AG04449 (cell line): ENCODE measurements at regions not wholly inside any gene's neighbourhood (a gene's known extent, or its start where the extent isn't known, plus 50 kb on each side); places are given as distances from the start of the nearest gene placed in this dataset.

Source experiments
- CTCF ChIA-PET: fragments of 350-600 bp; formaldehyde crosslinking; extraction: SDS; loops from one replicate; lab custom pipeline; 2021; ENCODE audit warnings: antibody characterized with exemption; lab: Yijun Ruan, JAX
- POLR2A ChIA-PET: fragments of 400-600, 350-600 bp; formaldehyde crosslinking; extraction: SDS; loops from one replicate; lab custom pipeline; 2020; ENCODE audit warnings: antibody characterized with exemption, inconsistent platforms; lab: Yijun Ruan, JAX
- DNase-seq: peaks from one replicate; pipeline ENCODE4 v3.0.0-alpha.2; 2010; ENCODE audit warnings: low read depth, low spot score
- H3K4me3 ChIP-seq: 2 replicates; pipeline ENCODE4 v1.5.1; 2011; ENCODE audit warnings: low read depth, mild to moderate bottlenecking, control low read depth, low read length
- TF ChIP-seq, protein P1 (sequence below): IDR thresholded peaks from one replicate; pipeline ENCODE4 v1.5.1; 2011; ENCODE audit warnings: mild to moderate bottlenecking, moderate library complexity, low read length, control low read depth, inconsistent platforms; ENCODE audit not compliant: insufficient read depth; ENCODE audit errors: missing control alignments

GRCh38 chr4:147174591-147174990 is 228.9 kb upstream of the TTC29 start:
- POLR2A ChIA-PET: no interaction called here
- H3K4me3 ChIP-seq: no peak overlapping the region
- TF ChIP-seq, protein P1, sequence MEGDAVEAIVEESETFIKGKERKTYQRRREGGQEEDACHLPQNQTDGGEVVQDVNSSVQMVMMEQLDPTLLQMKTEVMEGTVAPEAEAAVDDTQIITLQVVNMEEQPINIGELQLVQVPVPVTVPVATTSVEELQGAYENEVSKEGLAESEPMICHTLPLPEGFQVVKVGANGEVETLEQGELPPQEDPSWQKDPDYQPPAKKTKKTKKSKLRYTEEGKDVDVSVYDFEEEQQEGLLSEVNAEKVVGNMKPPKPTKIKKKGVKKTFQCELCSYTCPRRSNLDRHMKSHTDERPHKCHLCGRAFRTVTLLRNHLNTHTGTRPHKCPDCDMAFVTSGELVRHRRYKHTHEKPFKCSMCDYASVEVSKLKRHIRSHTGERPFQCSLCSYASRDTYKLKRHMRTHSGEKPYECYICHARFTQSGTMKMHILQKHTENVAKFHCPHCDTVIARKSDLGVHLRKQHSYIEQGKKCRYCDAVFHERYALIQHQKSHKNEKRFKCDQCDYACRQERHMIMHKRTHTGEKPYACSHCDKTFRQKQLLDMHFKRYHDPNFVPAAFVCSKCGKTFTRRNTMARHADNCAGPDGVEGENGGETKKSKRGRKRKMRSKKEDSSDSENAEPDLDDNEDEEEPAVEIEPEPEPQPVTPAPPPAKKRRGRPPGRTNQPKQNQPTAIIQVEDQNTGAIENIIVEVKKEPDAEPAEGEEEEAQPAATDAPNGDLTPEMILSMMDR: no peak
- no peak for DNase-seq
- CTCF ChIA-PET: interaction anchor here (0.9 to 1.8 kb wide), 3 partner anchors 12 to 692 kb away, joined by 3 to 6 read pairs (median 3); no protein-coding TSS in a partner anchor

DNA sequence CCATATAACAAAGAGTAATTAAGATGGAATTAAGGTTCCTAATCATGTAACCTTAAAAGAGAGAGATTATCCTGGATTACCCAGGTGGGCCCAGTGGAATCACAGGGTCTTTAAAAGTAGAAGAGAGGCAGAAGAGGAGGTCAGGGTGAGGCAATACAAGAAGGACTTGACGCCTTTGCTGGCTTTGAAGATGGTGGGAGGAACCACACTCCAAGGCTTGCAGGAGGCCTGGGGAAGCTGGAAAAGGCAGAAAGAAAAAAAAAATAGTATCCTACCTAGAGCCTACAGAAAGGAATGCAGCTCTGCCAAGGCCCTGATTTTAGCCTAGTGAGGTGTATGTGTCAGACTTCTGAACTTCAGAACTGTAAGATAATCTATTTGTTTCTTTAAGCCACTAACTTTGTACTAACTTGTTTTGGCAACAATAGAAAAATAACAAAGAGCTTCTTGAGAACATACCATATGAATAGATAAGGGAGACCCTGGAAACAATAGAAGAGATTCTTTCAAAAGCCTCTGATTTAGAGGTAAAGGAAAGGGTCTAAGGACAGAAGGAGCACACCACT is 229.9 kb upstream of the TTC29 start:
- ChIA-PET CTCF (interaction anchor here (0.6 to 1.8 kb wide), 3 partner anchors 15 to 343 kb away, joined by 3 to 6 read pairs (median 3); no protein-coding TSS in a partner anchor), POLR2A (no interaction called here)
- TF ChIP-seq, protein P1: no peak
- no peak overlapping the region for H3K4me3 ChIP-seq
- DNase-seq: no peak

DNA sequence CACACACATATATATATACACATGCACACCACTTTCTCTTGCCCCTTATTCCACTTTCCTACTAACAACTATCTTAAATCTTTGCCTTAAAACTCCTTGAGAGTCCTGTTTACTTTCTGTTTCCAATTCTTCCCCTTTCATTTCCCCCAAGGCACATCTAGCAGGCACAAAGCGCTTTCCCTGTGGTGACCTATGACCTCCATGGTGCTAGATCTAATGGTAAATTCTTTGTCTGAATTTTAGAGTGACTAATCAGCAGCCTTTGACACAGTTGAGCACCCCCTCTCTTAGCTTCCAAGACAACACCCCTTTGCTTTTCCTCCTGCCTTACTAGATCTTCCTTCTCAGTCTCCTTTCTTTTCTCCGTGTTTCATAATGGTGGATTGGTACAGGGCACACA is 236.4 kb upstream of the TTC29 start:
- ChIA-PET POLR2A (interaction anchor here (0.8 kb wide), 1 partner anchor 303 kb away, joined by 3 read pairs; no protein-coding TSS in a partner anchor), CTCF (interaction anchor here (1.0 to 1.2 kb wide), 2 partner anchors 16 to 22 kb away, joined by 4 to 6 read pairs; no protein-coding TSS in a partner anchor)
- TF ChIP-seq, protein P1: no peak
- H3K4me3 ChIP-seq: 0 out of 2 replicates have a peak overlapping the region, but pooled peaks have one; percentile 2
- DNase-seq: no peak

GRCh38 chr4:147192679-147193078 is 247.0 kb upstream of the TTC29 start:
- H3K4me3 ChIP-seq: no peak overlapping the region
- ChIA-PET CTCF (interaction anchor here (1.3 kb wide), 1 partner anchor 397 kb away, joined by 3 read pairs; no protein-coding TSS in a partner anchor), POLR2A (no interaction called here)
- TF ChIP-seq, protein P1: no peak
- peak; percentile 45 for DNase-seq

DNA sequence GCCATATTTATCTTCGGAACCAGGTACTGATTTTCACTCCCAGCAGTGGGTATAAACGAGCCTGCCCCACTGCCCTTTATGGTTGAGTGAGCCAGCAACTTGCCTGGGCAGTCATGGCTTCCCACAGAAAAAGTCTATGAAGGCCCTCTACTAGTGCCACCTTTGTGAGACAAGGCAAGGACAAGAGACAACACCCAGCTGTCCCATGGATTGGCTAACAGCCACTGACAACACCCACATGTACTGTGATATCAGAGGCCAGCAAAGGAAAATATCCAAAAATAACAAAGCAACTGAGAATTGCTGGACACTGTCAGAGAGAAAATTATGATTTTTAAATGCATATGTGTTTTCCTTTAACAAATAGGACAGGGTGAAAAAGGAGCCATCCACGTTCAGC is 248.4 kb upstream of the TTC29 start:
- ChIA-PET POLR2A (no interaction called here), CTCF (interaction anchor here (1.1 kb wide), 1 partner anchor 11 kb away, joined by 3 read pairs; no protein-coding TSS in a partner anchor)
- H3K4me3 ChIP-seq: no peak overlapping the region
- TF ChIP-seq, protein P1: no peak
- no peak for DNase-seq

DNA sequence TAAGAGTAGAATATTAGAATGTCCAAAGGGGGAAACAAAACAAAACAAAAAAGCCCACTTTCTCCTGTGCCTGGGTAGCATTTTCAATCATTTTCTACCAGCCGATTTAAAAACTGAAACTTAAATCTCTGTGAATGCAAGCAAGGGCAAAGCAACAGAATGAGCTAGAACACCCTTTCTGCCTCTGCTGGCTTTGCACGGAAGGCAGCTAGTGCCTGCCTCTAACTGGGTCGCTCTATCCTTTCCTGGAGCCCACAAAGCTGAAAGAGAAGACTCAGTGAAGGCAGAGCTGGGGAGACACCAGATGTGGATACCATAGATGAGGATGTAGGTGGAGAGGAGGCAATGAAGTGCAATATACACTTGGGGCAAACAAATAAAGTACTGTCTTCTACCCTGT is 248.9 kb upstream of the TTC29 start:
- POLR2A ChIA-PET: no interaction called here

More for the DNA sequence above, 248.9 kb upstream of the TTC29 start:
- DNase-seq: no peak
- CTCF ChIA-PET: interaction anchor here (0.6 to 0.9 kb wide), 3 partner anchors 14 to 395 kb away, joined by 3 to 4 read pairs (median 3); no protein-coding TSS in a partner anchor
- TF ChIP-seq, protein P1: no peak
- no peak overlapping the region for H3K4me3 ChIP-seq
